ENCODE measurements at regions not wholly inside any gene's neighbourhood (a gene's known extent, or its start where the extent isn't known, plus 50 kb on each side); places are given as distances from the start of the nearest gene placed in this dataset.

DNA sequence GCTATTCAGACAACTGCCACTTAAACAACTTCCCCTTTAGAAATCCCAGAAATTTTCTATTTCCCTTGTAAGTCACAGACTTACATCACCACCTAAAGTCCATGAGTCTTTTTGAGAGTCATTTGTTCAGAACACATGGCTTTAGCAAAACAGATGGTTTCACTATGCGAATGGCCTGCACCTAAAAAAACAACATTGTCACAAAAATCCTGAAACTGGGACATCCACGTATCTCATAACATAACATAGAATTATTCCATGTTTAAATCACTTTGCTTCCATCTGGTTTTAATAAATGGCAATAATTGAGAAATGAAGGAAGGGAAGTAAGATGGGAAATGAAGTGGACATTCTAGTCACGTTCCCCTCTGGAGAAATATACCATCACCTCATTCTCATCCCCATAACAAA lies 155.3 kb upstream of the EDNRA start:
- no peak for TF ChIP-seq CTCF (IDR thresholded peaks at IDR 0.05; ENCODE audit: insufficient read depth, low read length, poor library complexity, severe bottlenecking)
- TF ChIP-seq EZH2phosphoT487 (conservative IDR thresholded peaks at IDR 0.05; ENCODE audit: low read length), result no peak

Measured in SU-DHL-6 (cell line).